Esophagus squamous epithelium (tissue), 5 donors: ENCODE measurements at regions not wholly inside any gene's neighbourhood (a gene's known extent, or its start where the extent isn't known, plus 50 kb on each side); places are given as distances from the start of the nearest gene placed in this dataset.

Experiments
- DNase-seq: peaks from one replicate; lab custom pipeline; 2025; lab: John Stamatoyannopoulos, UW
- H3K27ac ChIP-seq, 4 donors: fragments of 200-600 bp; sonication (generic); one replicate each; pipeline ENCODE4 v1.5.1; 2016 to 2019; ENCODE audit warnings: mild to moderate bottlenecking in 1 of 4
- H3K27me3 ChIP-seq, 4 donors: fragments of 200-600 bp; sonication (generic); 1 replicate in 3 of 4; 2 replicates in 1 of 4; pipeline versions ENCODE4 v1.5.1 to v1.6.0; 2017 to 2021; ENCODE audit warnings: antibody characterized with exemption in 1 of 4
- H3K36me3 ChIP-seq, 3 donors: fragments of 200-600 bp; sonication (generic); one replicate each; pipeline ENCODE4 v1.5.1; 2016 to 2019
- H3K4me1 ChIP-seq, 3 donors: fragments of 200-600 bp; sonication (generic); one replicate each; pipeline ENCODE4 v1.5.1; 2017 to 2019
- H3K4me3 ChIP-seq, 4 donors: fragments of 200-600 bp; sonication (generic); 1 replicate in 3 of 4; 2 replicates in 1 of 4; pipeline ENCODE4 v1.5.1; 2016 to 2019; ENCODE audit warnings: mild to moderate bottlenecking in 2 of 4, moderate library complexity in 1 of 4
- H3K9me3 ChIP-seq, 3 donors: fragments of 200-600 bp; sonication (generic); one replicate each; pipeline ENCODE4 v1.5.1; 2016 to 2019
- CTCF ChIP-seq, 6 experiments: fragments of 450-650 bp in 4 of 6; fragments of 200-600 bp in 2 of 6; sonication (generic) in 2 of 6; IDR thresholded peaks; one replicate each; pipeline ENCODE4 v1.5.1; 2016 to 2019; ENCODE audit warnings: antibody characterized with exemption in 6 of 6, mild to moderate bottlenecking in 4 of 6, moderate library complexity in 4 of 6
- POLR2A ChIP-seq, 4 donors: fragments of 450-650 bp; IDR thresholded peaks; one replicate each; pipeline ENCODE4 v1.6.1; 2017; ENCODE audit warnings: antibody characterized with exemption in 4 of 4, mild to moderate bottlenecking in 4 of 4, moderate library complexity in 3 of 4
- WGBS, 2 donors: methylation state at CpG; one replicate each; pipeline ENCODE4 v1.1.5; 2018; 5-methylcytosine and 5-hydroxymethylcytosine counted together
- intact Hi-C: fragments of 100-400 bp; cut with DNase I; formaldehyde crosslinking; loops from one replicate; pipeline ENCODE4 v1.15.0; 2022
- donor health status: DM: yes; HTN: yes; CAD: no.

- DNase-seq, result no peak
- H3K27me3 ChIP-seq, result peaks cover 0 to 70% (median 0%) of the 10 kb centered on the region in 4 donors
- no peak for TF ChIP-seq POLR2A (IDR thresholded peaks at IDR 0.05)
- TF ChIP-seq CTCF (IDR thresholded peaks at IDR 0.05), result no peak
Observed at GRCh38 chr11:45482331-45482730, 183.1 kb downstream of the CHST1 start.

GRCh38 chr11:45481026-45481425, 184.4 kb downstream of the CHST1 start:
- Histone ChIP-seq H3K27me3 (peaks cover 0 to 70% (median 0%) of the 10 kb centered on the region in 4 donors), H3K27ac (no peak overlapping the region), H3K4me1 (no peaks in the 10 kb centered on the region), H3K9me3 (no peaks in the 10 kb centered on the region), H3K36me3 (no peaks in the 10 kb centered on the region), H3K4me3 (no peak overlapping the region)
- TF ChIP-seq POLR2A (IDR thresholded peaks at IDR 0.05) (no peak), CTCF (IDR thresholded peaks at IDR 0.05) (no peak)
- WGBS, 2 donors, result 61 to 65% methylated on average over 3 of the region's 3 CpGs
- intact Hi-C loops, result no loop called here
- DNase-seq, result no peak

More at GRCh38 chr11:45482331-45482730, 183.1 kb downstream of the CHST1 start:
- Histone ChIP-seq H3K9me3 (no peaks in the 10 kb centered on the region), H3K4me3 (no peak overlapping the region), H3K36me3 (no peaks in the 10 kb centered on the region), H3K4me1 (no peaks in the 10 kb centered on the region), H3K27ac (no peak overlapping the region)
- intact Hi-C loops, result no loop called here
- 77 to 81% methylated on average over 5 to 7 of the region's 7 CpGs for WGBS, 2 donors

GRCh38 chr11:45477588-45477987, 187.8 kb downstream of the CHST1 start:
- no peak overlapping the region for H3K4me3 ChIP-seq
- no peaks in the 10 kb centered on the region for H3K9me3 ChIP-seq
- intact Hi-C loops, result no loop called here
- TF ChIP-seq POLR2A (IDR thresholded peaks at IDR 0.05), result no peak
- TF ChIP-seq CTCF (IDR thresholded peaks at IDR 0.05), result no peak
- 100% methylated on average over 1 of the region's 1 CpG; no CpG with 5 or more reads in 1 of the 2 donors for WGBS, 2 donors
- H3K27ac ChIP-seq, result no peak overlapping the region
- peaks cover 0 to 50% (median 0%) of the 10 kb centered on the region in 4 donors for H3K27me3 ChIP-seq
- H3K4me1 ChIP-seq, result no peaks in the 10 kb centered on the region
- DNase-seq, result no peak
- no peaks in the 10 kb centered on the region for H3K36me3 ChIP-seq

- no peak overlapping the region for H3K4me3 ChIP-seq
- intact Hi-C loops, result no loop called here
- H3K9me3 ChIP-seq, result no peaks in the 10 kb centered on the region
- no peaks in the 10 kb centered on the region for H3K4me1 ChIP-seq
- DNase-seq, result no peak
- 85 to 88% methylated on average over 2 of the region's 2 CpGs for WGBS, 2 donors
- H3K27me3 ChIP-seq, result peaks cover 0 to 36% (median 0%) of the 10 kb centered on the region in 4 donors
- H3K36me3 ChIP-seq, result no peaks in the 10 kb centered on the region
- TF ChIP-seq POLR2A (IDR thresholded peaks at IDR 0.05) (no peak), CTCF (IDR thresholded peaks at IDR 0.05) (no peak)
- no peak overlapping the region for H3K27ac ChIP-seq
Observed at GRCh38 chr11:45476126-45476525, 189.3 kb downstream of the CHST1 start.

- DNase-seq, result no peak
- Histone ChIP-seq H3K9me3 (no peaks in the 10 kb centered on the region), H3K36me3 (no peaks in the 10 kb centered on the region), H3K27me3 (peaks cover 0 to 26% (median 0%) of the 10 kb centered on the region in 4 donors), H3K4me1 (no peaks in the 10 kb centered on the region), H3K4me3 (no peak overlapping the region), H3K27ac (no peak overlapping the region)
- TF ChIP-seq POLR2A (IDR thresholded peaks at IDR 0.05) (no peak), CTCF (IDR thresholded peaks at IDR 0.05) (no peak)
- intact Hi-C loops, result no loop called here
- 70 to 80% methylated on average over 1 to 2 of the region's 2 CpGs for WGBS, 2 donors
Observed at GRCh38 chr11:45475173-45475572, 189.0 kb upstream of the SYT13 start.
